Heart left ventricle (tissue), 16 donors: ENCODE measurements at regions not wholly inside any gene's neighbourhood (a gene's known extent, or its start where the extent isn't known, plus 50 kb on each side); places are given as distances from the start of the nearest gene placed in this dataset.

Experiments
- ATAC-seq, 4 donors: fragments of 200-7000 bp; cut with Tn5 transposase; one replicate each; pipeline ENCODE4 v1.9.1; 2020 to 2022; ENCODE audit warnings: moderate library complexity in 4 of 4, mild to moderate bottlenecking in 3 of 4, moderate number of reproducible peaks in 1 of 4
- DNase-seq, 5 donors: peaks; one replicate each; pipeline ENCODE4 v3.0.0-alpha.2; 2020
- H3K27ac ChIP-seq, 12 donors: fragments of 200-600 bp; sonication (generic) in 4 of 12; one replicate each; pipeline versions ENCODE4 v1.5.0 to v1.8.0; 2016 to 2022; ENCODE audit warnings: mild to moderate bottlenecking in 2 of 12
- H3K27me3 ChIP-seq, 9 donors: fragments of 200-600 bp; sonication (generic) in 2 of 9; one replicate each; pipeline versions ENCODE4 v1.5.1 to v1.8.0; 2016 to 2022; ENCODE audit warnings: mild to moderate bottlenecking in 3 of 9
- H3K36me3 ChIP-seq, 9 donors: fragments of 200-600 bp; sonication (generic) in 2 of 9; one replicate each; pipeline versions ENCODE4 v1.5.0 to v1.8.0; 2018 to 2022; ENCODE audit warnings: mild to moderate bottlenecking in 2 of 9
- H3K4me1 ChIP-seq, 12 donors: fragments of 200-600 bp; sonication (generic) in 4 of 12; one replicate each; pipeline versions ENCODE4 v1.5.0 to v1.8.0; 2016 to 2022; ENCODE audit warnings: mild to moderate bottlenecking in 3 of 12
- H3K4me3 ChIP-seq, 12 donors: fragments of 200-600 bp; sonication (generic) in 4 of 12; one replicate each; pipeline versions ENCODE4 v1.5.0 to v1.8.0; 2017 to 2022; ENCODE audit warnings: mild to moderate bottlenecking in 9 of 12, moderate library complexity in 4 of 12
- H3K9me3 ChIP-seq, 12 donors: fragments of 200-600 bp; sonication (generic) in 4 of 12; one replicate each; pipeline versions ENCODE4 v1.5.0 to v1.8.0; 2016 to 2022; ENCODE audit warnings: mild to moderate bottlenecking in 1 of 12
- CTCF ChIP-seq, 12 donors: fragments of 200-600 bp; sonication (generic) in 4 of 12; IDR thresholded peaks; one replicate each; pipeline versions ENCODE4 v1.5.0 to v1.8.0; 2018 to 2022; ENCODE audit warnings: antibody characterized with exemption in 12 of 12, mild to moderate bottlenecking in 5 of 12
- POLR2A ChIP-seq, 2 donors: fragments of 450-650 bp; IDR thresholded peaks; one replicate each; pipeline ENCODE4 v1.6.1; 2017; ENCODE audit warnings: antibody characterized with exemption in 2 of 2, mild to moderate bottlenecking in 2 of 2, moderate library complexity in 2 of 2
- WGBS, 4 donors: extraction: QIAGEN DNeasy Blood & Tissue Kit in 2 of 4; methylation state at CpG; one replicate each; pipeline versions ENCODE4 v1.1.5 to v1.1.7; 2013 to 2018; 5-methylcytosine and 5-hydroxymethylcytosine counted together
- intact Hi-C, 10 donors: fragments of 100-400 bp; cut with DNase I; formaldehyde crosslinking; loops; one replicate each; pipeline versions ENCODE4 v1.11.1 to v1.14.2; 2022
- donor health status: ischemic (EF 13 %, LVEDD 7.1; RV severe dilation, severe dysfunction).
- donor health status: healthy with polysubstance abuse.
- donor health status: DM: no; HTN: yes; CAD: no.
- donor health status: DM: no; HTN: no; CAD: no.
- donor health status: ischemic (EF 25% LVEDD 6.9; RV normal size, moderate dysfunction).
- donor health status: ischemic (EF 25% LVEDD 5.7; RV mildly dilated, moderate dysfunction).
- donor health status: healthy.
- donor health status: DM: yes; HTN: yes; CAD: no.
- donor health status: ischemic (EF 35%, LVEDD 5.7; RV mildly dilated, moderate dysfunction).
- donor health status: nonischemic (EF 11% LVEDD 7.7; RV severe dilation, severe dysfunction).
- donor health status: DM: yes; HTN: yes; CAD: no.
- donor health status: PGD.
- donor health status: ischemic (EF 29% LVEDD 5.4; RV normal size, mild dysfunction).
- donor health status: nonischemic (EF 23%, LVEDD 6.1; RV moderate dilation, normal function).

- H3K9me3 ChIP-seq, result peaks cover 0 to 3% (median 0%) of the 10 kb centered on the region in 12 donors
- no peak overlapping the region for H3K4me3 ChIP-seq
- intact Hi-C loops, result no loop called here
- DNase-seq (no peak), ATAC-seq (no peak)
- H3K36me3 ChIP-seq, result no peaks in the 10 kb centered on the region
- no peaks in the 10 kb centered on the region for H3K4me1 ChIP-seq
- TF ChIP-seq POLR2A (IDR thresholded peaks at IDR 0.05) (no peak), CTCF (IDR thresholded peaks at IDR 0.05) (no peak)
- peaks cover 0 to 5% (median 0%) of the 10 kb centered on the region in 9 donors for H3K27me3 ChIP-seq
- WGBS, 4 donors, result 73 to 85% (median 80%) methylated on average over 4 of the region's 4 CpGs
- no peak overlapping the region for H3K27ac ChIP-seq
Measured at GRCh38 chr20:21653628-21654027, 51.8 kb upstream of the PAX1 start.

GRCh38 chr20:21643417-21643816 is 62.0 kb upstream of the PAX1 start:
- Histone ChIP-seq H3K4me3 (no peak overlapping the region), H3K9me3 (peaks cover 0 to 26% (median 9%) of the 10 kb centered on the region in 12 donors), H3K4me1 (no peaks in the 10 kb centered on the region), H3K27ac (no peak overlapping the region), H3K27me3 (no peaks in the 10 kb centered on the region), H3K36me3 (no peaks in the 10 kb centered on the region)
- no peak for ATAC-seq
- intact Hi-C loops, result loop anchor here in 1 of 10 donors (5.0 kb wide), 1 partner anchor 49 kb away; no protein-coding TSS in a partner anchor
- WGBS, 4 donors, result 72 to 79% (median 76%) methylated on average over 6 of the region's 6 CpGs
- TF ChIP-seq POLR2A (IDR thresholded peaks at IDR 0.05) (no peak), CTCF (IDR thresholded peaks at IDR 0.05) (no peak)
- DNase-seq, result no peak

GRCh38 chr20:21640556-21640955 is 64.9 kb upstream of the PAX1 start:
- Histone ChIP-seq H3K4me1 (no peaks in the 10 kb centered on the region), H3K36me3 (no peaks in the 10 kb centered on the region), H3K27me3 (no peaks in the 10 kb centered on the region), H3K9me3 (peaks cover 0 to 7% (median 0%) of the 10 kb centered on the region in 12 donors), H3K27ac (no peak overlapping the region), H3K4me3 (no peak overlapping the region)
- ATAC-seq, result no peak
- WGBS, 4 donors, result 17 to 22% (median 19%) methylated on average over 4 of the region's 4 CpGs
- TF ChIP-seq CTCF (IDR thresholded peaks at IDR 0.05) (peak in 4 of 12 donors; percentile 11 to 25 (median 14)), POLR2A (IDR thresholded peaks at IDR 0.05) (no peak)
- no peak for DNase-seq
- intact Hi-C loops, result loop anchor here in 1 of 10 donors (5.0 kb wide), 1 partner anchor 52 kb away; no protein-coding TSS in a partner anchor

GRCh38 chr20:21633829-21634228 is 71.6 kb upstream of the PAX1 start:
- 81 to 87% (median 86%) methylated on average over 4 of the region's 4 CpGs for WGBS, 4 donors

More at GRCh38 chr20:21633829-21634228, 71.6 kb upstream of the PAX1 start:
- no peaks in the 10 kb centered on the region for H3K4me1 ChIP-seq
- no peak overlapping the region for H3K27ac ChIP-seq
- peaks cover 0 to 5% (median 0%) of the 10 kb centered on the region in 9 donors for H3K27me3 ChIP-seq
- no peaks in the 10 kb centered on the region for H3K9me3 ChIP-seq
- no peak for DNase-seq
- no peaks in the 10 kb centered on the region for H3K36me3 ChIP-seq
- TF ChIP-seq CTCF (IDR thresholded peaks at IDR 0.05) (no peak), POLR2A (IDR thresholded peaks at IDR 0.05) (no peak)
- intact Hi-C loops, result no loop called here
- no peak for ATAC-seq
- H3K4me3 ChIP-seq, result no peak overlapping the region
